Stimulated activated CD8-positive, alpha-beta memory T cell treated with anti-CD3 and anti-CD28 coated beads, Interleukin-4, amount 100 ng/mL, for 4 hours (primary cell): ENCODE measurements at regions not wholly inside any gene's neighbourhood (a gene's known extent, or its start where the extent isn't known, plus 50 kb on each side); places are given as distances from the start of the nearest gene placed in this dataset.
"Not testable (repeated sequence)": the region's sequence is repeated elsewhere in the genome, so short reads cannot be mapped to it uniquely, and the experiment has no call there.

Source experiments
- DNase-seq, 2 donors: peaks; one replicate each; pipeline ENCODE4 v3.0.0-alpha.2; 2020; ENCODE audit warnings: low read depth in 2 of 2, low spot score in 1 of 2

GRCh38 chr12:9340422-9341259 lies 132.4 kb upstream of the PZP start:
- no peak for DNase-seq

- DNase-seq, result no peak
These were observed 129.5 kb upstream of the PZP start for GRCh38 chr12:9337656-9338055.

- not testable (repeated sequence) for DNase-seq
These were observed 128.3 kb upstream of the PZP start for GRCh38 chr12:9336375-9337011.

GRCh38 chr12:9335867-9336266 lies 127.7 kb upstream of the PZP start:
- no peak for DNase-seq

GRCh38 chr12:9334964-9335363 lies 126.8 kb upstream of the PZP start:
- no peak for DNase-seq

GRCh38 chr12:9334041-9334692 lies 126.0 kb upstream of the PZP start:
- DNase-seq, result no peak

- DNase-seq, result no peak
These were observed 125.0 kb upstream of the PZP start for GRCh38 chr12:9333161-9333560.

- DNase-seq, result no peak
These were observed 124.4 kb upstream of the PZP start for GRCh38 chr12:9332564-9332963.

GRCh38 chr12:9331218-9331626 lies 123.0 kb upstream of the PZP start:
- DNase-seq, result peak; percentile 31 to 60

- no peak for DNase-seq
These were observed 120.8 kb upstream of the PZP start for GRCh38 chr12:9329019-9329418.

GRCh38 chr12:9328065-9328464 lies 119.9 kb upstream of the PZP start:
- DNase-seq, result no peak

GRCh38 chr12:9327320-9327719 lies 119.1 kb upstream of the PZP start:
- DNase-seq, result no peak

- DNase-seq, result not testable (repeated sequence)
These were observed 118.7 kb upstream of the PZP start for GRCh38 chr12:9326849-9327248.

- no peak for DNase-seq
These were observed 117.9 kb upstream of the PZP start for GRCh38 chr12:9326085-9326484.

GRCh38 chr12:9325471-9325870 lies 117.3 kb upstream of the PZP start:
- no peak for DNase-seq

- DNase-seq, result no peak
These were observed 116.6 kb upstream of the PZP start for GRCh38 chr12:9324782-9325181.

- no peak for DNase-seq
These were observed 115.0 kb upstream of the PZP start for GRCh38 chr12:9323144-9323681.

- DNase-seq, result no peak
These were observed 111.6 kb upstream of the PZP start for GRCh38 chr12:9319842-9320173.

GRCh38 chr12:9319044-9319841 lies 111.0 kb upstream of the PZP start:
- no peak for DNase-seq

- not testable (repeated sequence) for DNase-seq
These were observed 105.3 kb upstream of the PZP start for GRCh38 chr12:9313479-9313878.
